B cell (primary cell): ENCODE measurements at regions not wholly inside any gene's neighbourhood (a gene's known extent, or its start where the extent isn't known, plus 50 kb on each side); places are given as distances from the start of the nearest gene placed in this dataset.

Source experiments
- ATAC-seq: fragments of 200-7000 bp; cut with Tn5 transposase; one replicate; pipeline ENCODE4 v1.10.0; 2021; ENCODE audit warnings: low read depth, mild to moderate bottlenecking, moderate number of reproducible peaks, moderate library complexity
- CTCF ChIA-PET: fragments of 350-600 bp; sonication (Branson Sonifier 250); formaldehyde crosslinking; loops from one replicate; lab custom pipeline; 2021; ENCODE audit warnings: antibody characterized with exemption, inconsistent platforms; lab: Charles Lee
- POLR2A ChIA-PET: fragments of 350-600 bp; sonication (Branson Sonifier 250); formaldehyde crosslinking; loops from one replicate; lab custom pipeline; 2021; ENCODE audit warnings: antibody characterized with exemption; lab: Charles Lee
- DNase-seq: peaks from one replicate; pipeline ENCODE4 v3.0.0; 2013
- H2AFZ ChIP-seq: 2 replicates; pipeline ENCODE4 v1.6.1; 2012; ENCODE audit warnings: mild to moderate bottlenecking, low read depth, low read length; ENCODE audit not compliant: insufficient read depth, poor library complexity, severe bottlenecking
- H3K27ac ChIP-seq, 2 donors: 1 replicate in 1 of 2; 2 replicates in 1 of 2; pipeline ENCODE4 v1.5.1; 2012 to 2013; ENCODE audit warnings: low read length in 2 of 2, mild to moderate bottlenecking in 2 of 2, moderate library complexity in 1 of 2
- H3K27me3 ChIP-seq, 4 experiments: fragments of 200-600 bp in 1 of 4; sonication (generic) in 1 of 4; replicated peaks in 1 of 4; 1 replicate in 2 of 4; 2 replicates in 2 of 4; pipeline versions ENCODE4 v1.6.1 to v1.7.0; 2013 to 2016; ENCODE audit warnings: low read length in 3 of 4, mild to moderate bottlenecking in 2 of 4, mixed read lengths in 1 of 4, moderate library complexity in 1 of 4; ENCODE audit not compliant: insufficient read depth in 4 of 4, control insufficient read depth in 3 of 4; ENCODE audit errors: control extremely low read depth in 1 of 4
- H3K36me3 ChIP-seq, 2 experiments: replicated peaks in 1 of 2; 1 replicate in 1 of 2; 2 replicates in 1 of 2; pipeline versions ENCODE4 v1.6.1 to v1.7.1; 2013; ENCODE audit warnings: low read length in 1 of 2; ENCODE audit not compliant: insufficient read depth in 2 of 2, control insufficient read depth in 1 of 2; ENCODE audit errors: control extremely low read depth in 1 of 2, extremely low read depth in 1 of 2
- H3K4me1 ChIP-seq, 2 donors: fragments of 200-600 bp in 1 of 2; sonication (generic) in 1 of 2; 1 replicate in 1 of 2; 2 replicates in 1 of 2; pipeline versions ENCODE4 v1.5.1 to v1.6.1; 2013 to 2017; ENCODE audit warnings: low read length in 2 of 2; ENCODE audit not compliant: control insufficient read depth in 2 of 2, insufficient read depth in 2 of 2
- H3K4me2 ChIP-seq: replicated peaks from 2 replicates; pipeline ENCODE3; 2012; ENCODE audit warnings: mild to moderate bottlenecking, low read depth, low read length; ENCODE audit not compliant: poor library complexity, severe bottlenecking
- H3K4me3 ChIP-seq, 5 experiments: fragments of 200-600 bp in 1 of 5; sonication (generic) in 1 of 5; 1 replicate in 3 of 5; 2 replicates in 2 of 5; pipeline versions ENCODE4 v1.5.1 to v1.7.0; 2011 to 2016; ENCODE audit warnings: low read length in 4 of 5, mild to moderate bottlenecking in 4 of 5, low read depth in 2 of 5, control low read depth in 1 of 5, moderate library complexity in 1 of 5; ENCODE audit not compliant: insufficient read depth in 1 of 5; ENCODE audit errors: control extremely low read depth in 1 of 5, extremely low read depth in 1 of 5
- H3K79me2 ChIP-seq: fragments of 200-600 bp; sonication (generic); one replicate; pipeline ENCODE4 v1.6.0; 2016; ENCODE audit warnings: low read length; ENCODE audit not compliant: control insufficient read depth, insufficient read depth
- H3K9ac ChIP-seq: fragments of 200-600 bp; sonication (generic); 2 replicates; pipeline ENCODE4 v1.6.1; 2017; ENCODE audit warnings: mild to moderate bottlenecking, low read length, moderate library complexity
- H3K9me3 ChIP-seq, 3 donors: one replicate each; pipeline versions ENCODE4 v1.6.1 to v1.7.1; 2013; ENCODE audit warnings: low read length in 2 of 3; ENCODE audit not compliant: control insufficient read depth in 2 of 3, insufficient read depth in 1 of 3; ENCODE audit errors: control extremely low read depth in 1 of 3
- H4K20me1 ChIP-seq: 2 replicates; pipeline ENCODE4 v1.6.0; 2012; ENCODE audit warnings: mild to moderate bottlenecking, low read length; ENCODE audit not compliant: insufficient read depth, control insufficient read depth, poor library complexity, severe bottlenecking
- H3K27ac Mint-ChIP-seq: one replicate; pipeline ENCODE4 v1.8.0; 2021; ENCODE audit warnings: mixed read lengths
- H3K27me3 Mint-ChIP-seq: one replicate; pipeline ENCODE4 v1.8.0; 2021; ENCODE audit warnings: mixed read lengths
- H3K4me1 Mint-ChIP-seq: one replicate; pipeline ENCODE4 v1.8.0; 2021; ENCODE audit warnings: mixed read lengths
- H3K4me3 Mint-ChIP-seq: one replicate; pipeline ENCODE4 v1.8.0; 2021; ENCODE audit warnings: mixed read lengths
- H3K9me3 Mint-ChIP-seq: one replicate; pipeline ENCODE4 v1.8.0; 2022; ENCODE audit warnings: mixed read lengths; ENCODE audit not compliant: insufficient read depth
- CTCF ChIP-seq: fragments of 200-600 bp; IDR thresholded peaks from one replicate; pipeline ENCODE4 v1.8.0; 2022; ENCODE audit warnings: antibody characterized with exemption, mild to moderate bottlenecking
- EZH2 ChIP-seq: IDR thresholded peaks from 2 replicates; pipeline ENCODE4 v1.6.1; 2012; ENCODE audit warnings: borderline replicate concordance, low read depth, mild to moderate bottlenecking, moderate library complexity, low read length; ENCODE audit not compliant: insufficient read depth, poor library complexity, severe bottlenecking
- WGBS: methylation state at CpG from one replicate; pipeline ENCODE4 v1.1.5; 2013; ENCODE audit warnings: missing lambda C conversion rate; ENCODE audit not compliant: insufficient coverage; 5-methylcytosine and 5-hydroxymethylcytosine counted together
- intact Hi-C: fragments of 100-400 bp; cut with micrococcal nuclease; formaldehyde crosslinking; loops from one replicate; pipeline ENCODE4 v1.10.0; 2022

- POLR2A ChIA-PET = no interaction called here
- DNase-seq (no peak), ATAC-seq (no peak)
- Histone ChIP-seq H3K27me3 (peaks cover 0 to 2% (median 0%) of the 10 kb centered on the region in 4 experiments), H4K20me1 (no peaks in the 10 kb centered on the region), H3K27ac (no peak overlapping the region), H3K9ac (no peak overlapping the region), H3K36me3 (no peaks in the 10 kb centered on the region), H2AFZ (no peak overlapping the region), H3K4me3 (no peak overlapping the region), H3K79me2 (no peaks in the 10 kb centered on the region), H3K4me1 (no peaks in the 10 kb centered on the region), H3K9me3 (no peaks in the 10 kb centered on the region), H3K4me2 (no peak overlapping the region)
- Mint-ChIP-seq H3K4me3 (no peak overlapping the region), H3K27me3 (peaks cover 15% of the 10 kb centered on the region), H3K4me1 (no peaks in the 10 kb centered on the region), H3K9me3 (no peaks in the 10 kb centered on the region), H3K27ac (no peak overlapping the region)
- intact Hi-C loops = no loop called here
- CTCF ChIA-PET = no interaction called here
- 95% methylated on average over 6 of the region's 7 CpGs for WGBS
- TF ChIP-seq EZH2 (no peak), CTCF (no peak)
These were observed 420.5 kb upstream of the SULF2 start for GRCh38 chr20:48205786-48206185.

GRCh38 chr20:48205281-48205782 is 420.1 kb upstream of the SULF2 start:
- no peak overlapping the region for H3K4me3 Mint-ChIP-seq
- no peaks in the 10 kb centered on the region for H3K9me3 ChIP-seq
- H3K4me1 Mint-ChIP-seq = no peaks in the 10 kb centered on the region
- H4K20me1 ChIP-seq = no peaks in the 10 kb centered on the region
- ChIA-PET POLR2A (no interaction called here), CTCF (no interaction called here)
- no peak overlapping the region for H3K27ac ChIP-seq
- DNase-seq (no peak), ATAC-seq (no peak)
- no peaks in the 10 kb centered on the region for H3K4me1 ChIP-seq
- TF ChIP-seq CTCF (no peak), EZH2 (no peak)
- H3K4me3 ChIP-seq = no peak overlapping the region
- no peak overlapping the region for H3K4me2 ChIP-seq
- peaks cover 15% of the 10 kb centered on the region for H3K27me3 Mint-ChIP-seq
- 96% methylated on average over 5 of the region's 5 CpGs for WGBS
- H3K36me3 ChIP-seq = no peaks in the 10 kb centered on the region
- peaks cover 0 to 2% (median under 1%) of the 10 kb centered on the region in 4 experiments for H3K27me3 ChIP-seq
- no peak overlapping the region for H3K9ac ChIP-seq
- no peak overlapping the region for H2AFZ ChIP-seq
- H3K27ac Mint-ChIP-seq = no peak overlapping the region
- H3K9me3 Mint-ChIP-seq = no peaks in the 10 kb centered on the region
- no peaks in the 10 kb centered on the region for H3K79me2 ChIP-seq
- intact Hi-C loops = no loop called here
